Liver (tissue), 8 donors: ENCODE measurements at regions not wholly inside any gene's neighbourhood (a gene's known extent, or its start where the extent isn't known, plus 50 kb on each side); places are given as distances from the start of the nearest gene placed in this dataset.

ENCODE experiments used
- DNase-seq: peaks from one replicate; pipeline ENCODE4 v3.0.0-alpha.2; 2017; ENCODE audit warnings: low spot score
- H3K27ac ChIP-seq, 2 donors: one replicate each; pipeline ENCODE4 v1.7.0; 2013; ENCODE audit warnings: inconsistent platforms in 2 of 2, low read length in 2 of 2, control low read depth in 1 of 2, low read depth in 1 of 2, mild to moderate bottlenecking in 1 of 2
- H3K27me3 ChIP-seq, 4 donors: one replicate each; pipeline versions ENCODE4 v1.6.1 to v1.7.0; 2013; ENCODE audit warnings: low read length in 3 of 4, inconsistent platforms in 1 of 4, mild to moderate bottlenecking in 1 of 4, moderate library complexity in 1 of 4; ENCODE audit not compliant: control insufficient read depth in 4 of 4, insufficient read depth in 4 of 4
- H3K36me3 ChIP-seq, 4 donors: one replicate each; pipeline versions ENCODE4 v1.6.1 to v1.7.0; 2013; ENCODE audit warnings: low read length in 3 of 4, mild to moderate bottlenecking in 3 of 4, low read depth in 1 of 4, moderate library complexity in 1 of 4; ENCODE audit not compliant: control insufficient read depth in 4 of 4, insufficient read depth in 3 of 4
- H3K4me1 ChIP-seq, 4 donors: one replicate each; pipeline versions ENCODE4 v1.6.1 to v1.7.0; 2013; ENCODE audit warnings: low read length in 3 of 4, mild to moderate bottlenecking in 3 of 4, moderate library complexity in 1 of 4; ENCODE audit not compliant: control insufficient read depth in 4 of 4, insufficient read depth in 4 of 4
- H3K4me3 ChIP-seq, 3 donors: one replicate each; pipeline versions ENCODE4 v1.6.1 to v1.7.0; 2013; ENCODE audit warnings: low read length in 3 of 3, control low read depth in 1 of 3, low read depth in 1 of 3, mild to moderate bottlenecking in 1 of 3
- H3K9ac ChIP-seq, 2 donors: one replicate each; pipeline ENCODE4 v1.7.0; 2013; ENCODE audit warnings: low read length in 2 of 2, mild to moderate bottlenecking in 2 of 2, moderate library complexity in 2 of 2, control low read depth in 1 of 2, low read depth in 1 of 2
- H3K9me3 ChIP-seq, 4 donors: one replicate each; pipeline versions ENCODE4 v1.6.1 to v1.7.0; 2013; ENCODE audit warnings: low read length in 3 of 4; ENCODE audit not compliant: control insufficient read depth in 4 of 4
- CTCF ChIP-seq: fragments of 150-350 bp; IDR thresholded peaks from 2 replicates; pipeline ENCODE4 v1.5.1; 2017; ENCODE audit warnings: improper control_type of control experiment, low read depth, low read length; ENCODE audit not compliant: missing input control
- EGR1 ChIP-seq, 2 donors: IDR thresholded peaks; 2 replicates each; pipeline ENCODE4 v1.6.1; 2016 to 2018; ENCODE audit warnings: antibody characterized with exemption in 2 of 2, low read depth in 2 of 2
- FOXA2 ChIP-seq: IDR thresholded peaks from 2 replicates; pipeline ENCODE4 v1.6.1; 2016; ENCODE audit warnings: antibody characterized with exemption
- GABPA ChIP-seq, 2 donors: IDR thresholded peaks in 1 of 2; conservative IDR thresholded peaks in 1 of 2; 2 replicates each; pipeline ENCODE4 v1.6.1; 2016; ENCODE audit warnings: antibody characterized with exemption in 2 of 2, mild to moderate bottlenecking in 1 of 2, moderate library complexity in 1 of 2
- HNF4A ChIP-seq, 2 donors: conservative IDR thresholded peaks; 2 replicates each; pipeline ENCODE4 v1.6.1; 2016; ENCODE audit warnings: antibody characterized with exemption in 2 of 2, mild to moderate bottlenecking in 2 of 2
- HNF4G ChIP-seq: IDR thresholded peaks from 2 replicates; pipeline ENCODE4 v1.6.1; 2016; ENCODE audit warnings: antibody characterized with exemption
- JUND ChIP-seq, 2 donors: IDR thresholded peaks; 2 replicates each; pipeline ENCODE4 v1.6.1; 2016; ENCODE audit warnings: antibody characterized with exemption in 2 of 2
- MAX ChIP-seq: IDR thresholded peaks from 2 replicates; pipeline ENCODE4 v1.6.1; 2016; ENCODE audit warnings: antibody characterized with exemption
- NR2F2 ChIP-seq: IDR thresholded peaks from 2 replicates; pipeline ENCODE4 v1.6.1; 2016; ENCODE audit warnings: antibody characterized with exemption
- REST ChIP-seq: IDR thresholded peaks from 2 replicates; pipeline ENCODE4 v1.6.1; 2016; ENCODE audit warnings: antibody characterized with exemption, mild to moderate bottlenecking
- RXRA ChIP-seq, 2 donors: IDR thresholded peaks; 2 replicates each; pipeline ENCODE4 v1.6.1; 2017 to 2018; ENCODE audit warnings: antibody characterized with exemption in 2 of 2, mild to moderate bottlenecking in 1 of 2
- SP1 ChIP-seq: IDR thresholded peaks from 2 replicates; pipeline ENCODE4 v1.6.1; 2018; ENCODE audit warnings: antibody characterized with exemption, mild to moderate bottlenecking
- TAF1 ChIP-seq: conservative IDR thresholded peaks from 2 replicates; pipeline ENCODE4 v1.6.1; 2016; ENCODE audit warnings: antibody characterized with exemption, mild to moderate bottlenecking
- YY1 ChIP-seq: IDR thresholded peaks from 2 replicates; pipeline ENCODE4 v1.6.1; 2016; ENCODE audit warnings: antibody characterized with exemption, mild to moderate bottlenecking
- WGBS: extraction: QIAGEN DNeasy Blood & Tissue Kit; methylation state at CpG from one replicate; pipeline ENCODE4 v1.1.7; 2013; 5-methylcytosine and 5-hydroxymethylcytosine counted together
- donor health status: healthy.
- donor health status: healthy.
- donor health status: healthy.
- donor health status: healthy.
- donor health status: healthy.

GRCh38 chr9:79801459-79801858 lies 229.7 kb downstream of the TLE4 start:
- WGBS, result 67% methylated on average over 3 of the region's 3 CpGs
- TF ChIP-seq HNF4A (conservative IDR thresholded peaks at IDR 0.05), result no peak
- no peak for TF ChIP-seq EGR1 (IDR thresholded peaks at IDR 0.05; ENCODE audit: low read depth in 2 of 2)
- no peak for TF ChIP-seq HNF4G
- no peak for TF ChIP-seq YY1
- TF ChIP-seq GABPA (IDR thresholded peaks at IDR 0.05 in 1 of 2, conservative IDR thresholded peaks at IDR 0.05 in 1 of 2), result no peak
- TF ChIP-seq FOXA2, result no peak
- no peak overlapping the region for H3K9ac ChIP-seq
- H3K9me3 ChIP-seq, result no peaks in the 10 kb centered on the region
- H3K4me1 ChIP-seq, result no peaks in the 10 kb centered on the region
- no peak overlapping the region for H3K27ac ChIP-seq
- no peak for DNase-seq
- H3K27me3 ChIP-seq, result no peaks in the 10 kb centered on the region
- no peaks in the 10 kb centered on the region for H3K36me3 ChIP-seq
- H3K4me3 ChIP-seq, result no peak overlapping the region

GRCh38 chr9:79800578-79800977 lies 228.8 kb downstream of the TLE4 start:
- 86% methylated on average over 1 of the region's 1 CpG for WGBS
- no peak for DNase-seq
- H3K9me3 ChIP-seq, result no peaks in the 10 kb centered on the region
- H3K27me3 ChIP-seq, result no peaks in the 10 kb centered on the region
- no peaks in the 10 kb centered on the region for H3K36me3 ChIP-seq
- no peak overlapping the region for H3K4me3 ChIP-seq
- H3K9ac ChIP-seq, result no peak overlapping the region
- no peak overlapping the region for H3K27ac ChIP-seq
- H3K4me1 ChIP-seq, result no peaks in the 10 kb centered on the region
- TF ChIP-seq JUND (IDR thresholded peaks at IDR 0.05), result no peak
- no peak for TF ChIP-seq GABPA (IDR thresholded peaks at IDR 0.05 in 1 of 2, conservative IDR thresholded peaks at IDR 0.05 in 1 of 2)
- TF ChIP-seq RXRA (IDR thresholded peaks at IDR 0.05), result no peak
- no peak for TF ChIP-seq MAX
- no peak for TF ChIP-seq REST
- no peak for TF ChIP-seq CTCF
- TF ChIP-seq NR2F2, result no peak

- Histone ChIP-seq H3K27me3 (no peaks in the 10 kb centered on the region), H3K27ac (no peak overlapping the region), H3K4me3 (no peak overlapping the region), H3K9me3 (no peaks in the 10 kb centered on the region), H3K9ac (no peak overlapping the region), H3K4me1 (no peaks in the 10 kb centered on the region), H3K36me3 (no peaks in the 10 kb centered on the region)
- TF ChIP-seq TAF1, result no peak
- no peak for TF ChIP-seq YY1
- no peak for TF ChIP-seq GABPA (IDR thresholded peaks at IDR 0.05 in 1 of 2, conservative IDR thresholded peaks at IDR 0.05 in 1 of 2)
- TF ChIP-seq RXRA (IDR thresholded peaks at IDR 0.05), result no peak
- TF ChIP-seq FOXA2, result no peak
- no peak for TF ChIP-seq SP1
- no peak for DNase-seq
- WGBS, result 70% methylated on average over 6 of the region's 6 CpGs
Measured at GRCh38 chr9:79799691-79800335, 228.0 kb downstream of the TLE4 start.
